GM06990 (cell line): ENCODE measurements at regions not wholly inside any gene's neighbourhood (a gene's known extent, or its start where the extent isn't known, plus 50 kb on each side); places are given as distances from the start of the nearest gene placed in this dataset.

Source experiments
- DNase-seq: peaks from one replicate; pipeline ENCODE4 v3.0.0-alpha.2; 2011; ENCODE audit not compliant: insufficient read length; ENCODE audit errors: extremely low read depth
- H3K27me3 ChIP-seq: replicated peaks from 2 replicates; pipeline ENCODE4 v1.6.0; 2011; ENCODE audit warnings: low read length; ENCODE audit not compliant: control insufficient read depth, insufficient read depth
- H3K36me3 ChIP-seq: 2 replicates; pipeline ENCODE4 v1.5.1; 2011; ENCODE audit warnings: low read length; ENCODE audit not compliant: control insufficient read depth, insufficient read depth
- H3K4me3 ChIP-seq: replicated peaks from 2 replicates; pipeline ENCODE4 v1.5.1; 2011; ENCODE audit warnings: low read depth, mild to moderate bottlenecking, control low read depth, low read length
- TF ChIP-seq, protein P1 (sequence below): IDR thresholded peaks from 2 replicates; pipeline ENCODE4 v1.5.1; 2011; ENCODE audit warnings: low read length, control low read depth, mild to moderate bottlenecking, inconsistent platforms; ENCODE audit not compliant: insufficient read depth, poor library complexity, severe bottlenecking

DNA sequence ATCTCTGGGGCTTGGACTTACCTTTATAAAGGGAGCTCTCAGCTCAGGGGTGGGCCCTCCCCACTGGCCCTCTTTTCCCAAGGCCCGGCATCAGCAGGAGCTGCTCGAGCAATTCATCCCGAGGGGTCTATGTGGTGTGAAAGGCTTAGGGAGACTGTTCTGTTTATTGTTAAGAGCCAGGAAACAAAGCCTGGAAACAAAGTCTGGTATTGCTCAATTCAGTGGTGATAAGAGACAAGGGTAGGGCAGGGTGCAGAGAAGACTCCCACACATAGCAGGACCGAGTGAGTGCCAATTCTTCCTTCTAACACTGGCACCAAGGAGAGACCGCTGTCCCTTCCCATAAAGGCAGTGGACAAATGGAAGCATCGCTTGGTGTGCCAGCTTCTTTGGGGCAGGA, 750.7 kb downstream of the KCNJ18 start:
- H3K4me3 ChIP-seq: no peak overlapping the region
- TF ChIP-seq, protein P1, sequence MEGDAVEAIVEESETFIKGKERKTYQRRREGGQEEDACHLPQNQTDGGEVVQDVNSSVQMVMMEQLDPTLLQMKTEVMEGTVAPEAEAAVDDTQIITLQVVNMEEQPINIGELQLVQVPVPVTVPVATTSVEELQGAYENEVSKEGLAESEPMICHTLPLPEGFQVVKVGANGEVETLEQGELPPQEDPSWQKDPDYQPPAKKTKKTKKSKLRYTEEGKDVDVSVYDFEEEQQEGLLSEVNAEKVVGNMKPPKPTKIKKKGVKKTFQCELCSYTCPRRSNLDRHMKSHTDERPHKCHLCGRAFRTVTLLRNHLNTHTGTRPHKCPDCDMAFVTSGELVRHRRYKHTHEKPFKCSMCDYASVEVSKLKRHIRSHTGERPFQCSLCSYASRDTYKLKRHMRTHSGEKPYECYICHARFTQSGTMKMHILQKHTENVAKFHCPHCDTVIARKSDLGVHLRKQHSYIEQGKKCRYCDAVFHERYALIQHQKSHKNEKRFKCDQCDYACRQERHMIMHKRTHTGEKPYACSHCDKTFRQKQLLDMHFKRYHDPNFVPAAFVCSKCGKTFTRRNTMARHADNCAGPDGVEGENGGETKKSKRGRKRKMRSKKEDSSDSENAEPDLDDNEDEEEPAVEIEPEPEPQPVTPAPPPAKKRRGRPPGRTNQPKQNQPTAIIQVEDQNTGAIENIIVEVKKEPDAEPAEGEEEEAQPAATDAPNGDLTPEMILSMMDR: no peak
- no peak for DNase-seq
- no peaks in the 10 kb centered on the region for H3K36me3 ChIP-seq
- no peaks in the 10 kb centered on the region for H3K27me3 ChIP-seq

DNA sequence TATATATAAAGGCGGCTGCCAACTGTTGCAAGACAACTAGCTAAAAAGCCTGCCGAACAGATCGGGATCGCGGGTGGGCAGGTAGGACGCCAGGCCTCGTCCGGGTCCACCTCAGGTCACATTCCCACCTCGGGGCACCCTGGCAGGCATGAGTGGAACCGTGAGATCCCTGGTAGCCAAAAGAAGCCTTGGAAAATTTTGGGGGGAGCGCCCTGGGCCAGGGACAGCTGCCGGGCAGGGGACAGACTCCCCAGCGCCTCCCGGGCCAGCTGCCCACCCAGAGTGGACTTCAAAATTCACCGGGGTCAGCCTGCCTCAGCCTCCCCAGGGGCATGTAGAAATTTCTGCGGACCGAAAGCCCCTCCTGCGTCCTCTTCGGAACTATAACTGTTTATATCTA, 760.9 kb downstream of the KCNJ18 start:
- H3K27me3 ChIP-seq: no peaks in the 10 kb centered on the region

DNA sequence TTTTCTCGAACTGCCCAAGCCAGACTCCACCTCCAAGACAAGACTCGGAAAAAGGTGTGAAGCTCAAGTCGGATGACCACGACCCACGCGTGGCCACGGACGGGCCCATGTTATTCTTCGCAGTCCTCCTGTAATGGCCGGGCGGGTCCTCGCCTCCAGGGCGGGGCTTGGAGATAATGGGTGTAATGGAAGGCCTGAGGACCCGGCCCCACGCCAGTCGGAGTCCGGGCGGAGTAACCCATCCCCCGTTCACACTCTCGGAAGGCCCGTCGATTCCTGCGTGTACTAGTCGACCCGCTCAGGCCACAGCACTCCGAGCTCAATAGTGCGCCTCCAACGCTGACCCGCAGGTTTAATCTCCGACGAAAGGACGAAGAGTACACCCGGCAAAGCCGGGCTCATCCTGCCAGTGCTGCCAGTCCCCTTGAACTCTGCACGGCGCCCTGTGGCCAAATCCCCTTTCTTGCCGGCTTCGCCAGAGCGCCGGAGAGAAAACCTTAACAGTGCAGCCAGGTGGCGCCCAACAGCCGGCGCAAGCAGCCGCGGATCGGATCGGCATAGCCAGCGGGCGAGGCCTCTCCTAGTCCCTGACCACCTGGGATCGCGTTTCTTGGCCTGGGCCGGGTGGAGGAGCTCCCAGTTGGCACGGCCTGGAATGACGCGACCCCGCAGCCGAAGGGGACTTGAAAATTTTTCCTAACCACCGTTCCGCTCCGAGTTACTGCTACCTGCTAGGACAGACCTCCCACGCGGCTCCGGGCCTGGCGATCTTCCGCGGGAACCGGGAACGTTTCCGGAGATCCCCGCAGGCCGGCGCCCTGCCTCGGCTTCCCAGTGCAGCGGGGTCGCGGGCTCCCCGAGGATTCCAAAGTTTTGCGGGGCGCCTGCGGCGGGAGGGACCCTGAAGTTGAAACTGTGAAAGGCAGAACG, 762.0 kb downstream of the KCNJ18 start:
- no peaks in the 10 kb centered on the region for H3K36me3 ChIP-seq
- H3K27me3 ChIP-seq: no peaks in the 10 kb centered on the region
- no peak for DNase-seq
- TF ChIP-seq, protein P1: no peak
- no peak overlapping the region for H3K4me3 ChIP-seq

More for the DNA sequence above, 760.9 kb downstream of the KCNJ18 start:
- DNase-seq: no peak
- TF ChIP-seq, protein P1: no peak
- H3K36me3 ChIP-seq: no peaks in the 10 kb centered on the region
- no peak overlapping the region for H3K4me3 ChIP-seq

DNA sequence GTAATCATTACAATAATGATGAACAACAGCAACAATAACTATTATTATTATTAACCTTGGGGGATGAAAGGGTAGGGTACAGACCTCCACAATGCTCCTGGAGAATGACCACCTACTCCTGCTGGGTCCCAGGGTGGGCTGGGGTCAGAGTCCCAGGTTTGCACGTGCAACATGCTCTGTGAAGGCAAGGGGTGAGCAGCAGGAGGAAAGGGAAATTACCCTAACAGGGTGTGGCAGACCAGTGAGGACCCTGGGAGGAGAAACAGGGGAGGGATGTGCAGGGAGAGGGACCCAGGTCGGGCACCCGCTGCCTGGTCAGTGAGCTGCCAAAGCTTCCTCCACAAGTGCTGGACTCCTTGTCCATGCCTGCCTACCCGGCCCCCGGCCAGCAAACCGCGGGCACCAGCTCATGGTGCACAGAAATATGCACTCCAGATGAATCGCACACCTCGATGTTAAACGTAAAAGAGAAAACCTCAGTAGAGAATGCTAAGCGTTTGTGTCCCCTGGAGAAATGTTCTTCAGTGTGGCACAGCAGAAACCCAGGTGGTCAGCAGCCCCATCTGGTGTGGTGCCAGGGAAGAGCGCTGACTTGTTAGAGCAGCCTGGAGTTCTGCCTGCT, 767.1 kb downstream of the KCNJ18 start:
- H3K27me3 ChIP-seq: no peaks in the 10 kb centered on the region
- TF ChIP-seq, protein P1: no peak
- no peak for DNase-seq
- H3K4me3 ChIP-seq: no peak overlapping the region
- H3K36me3 ChIP-seq: no peaks in the 10 kb centered on the region

DNA sequence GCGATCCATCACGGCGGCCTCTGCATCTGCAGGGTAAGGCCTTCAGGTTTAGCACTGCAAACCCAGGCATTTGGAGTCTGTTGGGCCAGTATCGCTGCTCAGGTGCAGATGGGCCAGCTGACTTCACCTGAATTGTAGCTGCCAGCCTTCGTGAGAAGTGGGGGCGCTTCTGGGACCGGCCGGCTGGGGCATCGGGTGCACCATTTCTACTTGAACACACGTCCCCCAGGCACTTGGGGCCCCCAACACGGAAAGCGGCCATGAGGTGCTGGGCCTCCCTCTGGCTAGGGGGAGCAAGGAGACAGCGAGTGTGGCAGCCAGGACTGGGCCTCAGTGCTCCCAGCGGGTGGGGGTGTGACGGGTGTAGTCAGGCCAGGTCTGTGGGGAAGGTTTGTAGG, 767.6 kb downstream of the KCNJ18 start:
- H3K36me3 ChIP-seq: no peaks in the 10 kb centered on the region
- no peak overlapping the region for H3K4me3 ChIP-seq
- DNase-seq: no peak
- TF ChIP-seq, protein P1: no peak
- H3K27me3 ChIP-seq: no peaks in the 10 kb centered on the region
